ENCODE measurements at regions not wholly inside any gene's neighbourhood (a gene's known extent, or its start where the extent isn't known, plus 50 kb on each side); places are given as distances from the start of the nearest gene placed in this dataset.

GRCh38 chr15:47360305-47360704 is 357.0 kb upstream of the SEMA6D start:
- POLR2A ChIA-PET = no interaction called here
- BruUV-seq (replicated peaks) = no TSS peak
- Histone ChIP-seq H3K9me3 (ENCODE audit: control insufficient read depth, insufficient read depth, low read depth, low read length) (no peaks in the 10 kb centered on the region), H3K36me3 (ENCODE audit: control insufficient read depth, insufficient read depth, low read length) (no peaks in the 10 kb centered on the region), H3K4me1 (ENCODE audit: control insufficient read depth, insufficient read depth, low read length) (no peaks in the 10 kb centered on the region), H3K4me3 (ENCODE audit: low read depth in 2 of 2, low read length in 2 of 2) (no peak overlapping the region), H3K27me3 (ENCODE audit: control insufficient read depth, insufficient read depth, low read length) (no peaks in the 10 kb centered on the region), H3K27ac (ENCODE audit: low read length) (no peak overlapping the region)
- TF ChIP-seq SIN3A (IDR thresholded peaks at IDR 0.05; ENCODE audit: borderline replicate concordance, insufficient read depth, low read depth, low read length) = no peak
- TF ChIP-seq REST (IDR thresholded peaks at IDR 0.05; ENCODE audit: insufficient read depth in 1 of 2, low read depth in 2 of 2, low read length in 1 of 2) = no peak
- no peak for TF ChIP-seq POLR2AphosphoS5 (IDR thresholded peaks at IDR 0.05; ENCODE audit: low read depth, low read length)
- no peak for TF ChIP-seq TCF7L2 (IDR thresholded peaks at IDR 0.05; ENCODE audit: low read depth, low read length)
- TF ChIP-seq CTCF (IDR thresholded peaks at IDR 0.05) = no peak
- intact Hi-C loops (cut with micrococcal nuclease; ENCODE audit: unreplicated experiment) (no loop called here), in situ Hi-C loops (cut with HindIII; ENCODE audit: low pct_unique_long_range_greater_than_20kb, low sequenced_read_pairs) (no loop called here)
- no peak for DNase-seq (ENCODE audit: low read depth, low spot score)
- ATAC-seq = no peak
- CTCF ChIA-PET = no interaction called here

- H3K4me1 ChIP-seq (ENCODE audit: control insufficient read depth, insufficient read depth, low read length) = no peaks in the 10 kb centered on the region
- H3K4me3 ChIP-seq (ENCODE audit: low read depth in 2 of 2, low read length in 2 of 2) = no peak overlapping the region
- ChIA-PET POLR2A (no interaction called here), CTCF (no interaction called here)
- no peak for TF ChIP-seq TCF7L2 (IDR thresholded peaks at IDR 0.05; ENCODE audit: low read depth, low read length)
- no peak for TF ChIP-seq POLR2AphosphoS5 (IDR thresholded peaks at IDR 0.05; ENCODE audit: low read depth, low read length)
- TF ChIP-seq REST (IDR thresholded peaks at IDR 0.05; ENCODE audit: insufficient read depth in 1 of 2, low read depth in 2 of 2, low read length in 1 of 2) = no peak
- TF ChIP-seq SIN3A (IDR thresholded peaks at IDR 0.05; ENCODE audit: borderline replicate concordance, insufficient read depth, low read depth, low read length) = no peak
- TF ChIP-seq CTCF (IDR thresholded peaks at IDR 0.05) = no peak
- no peaks in the 10 kb centered on the region for H3K9me3 ChIP-seq (ENCODE audit: control insufficient read depth, insufficient read depth, low read depth, low read length)
- ATAC-seq = no peak
- H3K27ac ChIP-seq (ENCODE audit: low read length) = no peak overlapping the region
- no peaks in the 10 kb centered on the region for H3K27me3 ChIP-seq (ENCODE audit: control insufficient read depth, insufficient read depth, low read length)
- intact Hi-C loops (cut with micrococcal nuclease; ENCODE audit: unreplicated experiment) (no loop called here), in situ Hi-C loops (cut with HindIII; ENCODE audit: low pct_unique_long_range_greater_than_20kb, low sequenced_read_pairs) (no loop called here)
- H3K36me3 ChIP-seq (ENCODE audit: control insufficient read depth, insufficient read depth, low read length) = no peaks in the 10 kb centered on the region
- no peak for DNase-seq (ENCODE audit: low read depth, low spot score)
- no TSS peak for BruUV-seq (replicated peaks)
Observed at GRCh38 chr15:47362118-47362905, 355.0 kb upstream of the SEMA6D start.
